ENCODE measurements at regions not wholly inside any gene's neighbourhood (a gene's known extent, or its start where the extent isn't known, plus 50 kb on each side); places are given as distances from the start of the nearest gene placed in this dataset.

- TF ChIP-seq CLOCK (CRISPR knock-in tag; IDR thresholded peaks at IDR 0.05; ENCODE audit: borderline replicate concordance) (no peak), TEAD1 (CRISPR knock-in tag; IDR thresholded peaks at IDR 0.05) (no peak), TARDBP (IDR thresholded peaks at IDR 0.05) (no peak), LARP7 (IDR thresholded peaks at IDR 0.05) (no peak), NCOA2 (IDR thresholded peaks at IDR 0.05; ENCODE audit: partially characterized antibody in 2 of 2) (no peak), MBD1 (CRISPR knock-in tag; IDR thresholded peaks at IDR 0.05) (no peak), ZNF121 (CRISPR knock-in tag; conservative IDR thresholded peaks at IDR 0.05) (no peak)
These were observed 49.9 kb upstream of the TAGAP start (continued) for GRCh38 chr6:159094444-159095252.
